ENCODE measurements at regions not wholly inside any gene's neighbourhood (a gene's known extent, or its start where the extent isn't known, plus 50 kb on each side); places are given as distances from the start of the nearest gene placed in this dataset.
A peak's percentile ranks its signal among the peaks of the same experiment; 100 is the strongest.

DNA sequence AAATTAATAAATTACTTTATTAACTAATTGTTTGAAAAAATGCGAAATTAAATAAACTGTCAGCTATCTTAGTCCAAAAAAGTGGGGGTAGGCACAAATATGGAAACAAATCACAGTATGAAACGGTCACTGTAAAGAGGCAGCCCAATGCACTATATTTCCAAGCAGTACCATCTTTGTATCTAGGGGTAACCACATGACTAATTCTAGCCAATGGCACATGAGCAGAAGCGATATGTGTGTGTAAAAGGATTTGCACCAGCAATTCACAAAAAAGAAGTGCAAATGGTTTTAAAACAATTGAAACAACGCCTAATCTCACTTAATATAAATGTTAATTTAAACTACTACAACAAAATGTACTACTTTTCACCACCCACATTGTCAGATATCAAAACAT lies 129.5 kb upstream of the PRNP start:
- DNase-seq (ENCODE audit: low read depth): no peak

DNA sequence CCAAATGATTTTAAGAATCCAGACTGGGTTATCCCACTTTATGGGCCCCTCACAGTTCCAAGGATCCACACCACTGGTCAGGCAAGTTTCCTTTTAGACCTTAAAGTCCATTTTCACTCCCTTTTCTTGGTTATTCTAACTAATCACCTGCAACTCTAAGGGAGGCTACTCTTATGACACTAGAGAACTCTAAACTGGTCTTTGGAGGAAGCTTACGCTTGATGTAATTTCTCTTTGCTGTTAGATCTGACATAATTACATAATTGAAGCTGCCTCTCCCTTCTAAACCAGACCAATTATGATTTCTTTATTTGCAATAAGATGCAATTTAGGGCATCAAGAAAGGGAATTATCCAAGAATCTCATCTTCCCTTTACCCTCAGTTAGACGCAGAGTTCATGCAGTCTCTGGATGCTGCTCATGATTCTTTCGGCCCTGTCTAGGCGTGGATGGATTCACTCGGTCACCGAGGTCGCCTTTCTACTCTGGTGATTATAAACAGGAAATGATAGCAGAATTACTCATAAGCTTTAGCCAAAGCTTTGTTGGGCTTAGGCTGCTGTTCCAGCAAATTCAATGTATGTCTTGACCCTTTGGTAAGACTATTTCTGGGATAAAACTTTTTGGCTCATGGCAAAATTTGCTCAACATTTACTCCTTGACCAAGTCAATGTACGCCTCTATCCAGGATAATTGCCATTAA lies 130.9 kb upstream of the PRNP start:
- peak; percentile 93 for DNase-seq (ENCODE audit: low read depth)

DNA sequence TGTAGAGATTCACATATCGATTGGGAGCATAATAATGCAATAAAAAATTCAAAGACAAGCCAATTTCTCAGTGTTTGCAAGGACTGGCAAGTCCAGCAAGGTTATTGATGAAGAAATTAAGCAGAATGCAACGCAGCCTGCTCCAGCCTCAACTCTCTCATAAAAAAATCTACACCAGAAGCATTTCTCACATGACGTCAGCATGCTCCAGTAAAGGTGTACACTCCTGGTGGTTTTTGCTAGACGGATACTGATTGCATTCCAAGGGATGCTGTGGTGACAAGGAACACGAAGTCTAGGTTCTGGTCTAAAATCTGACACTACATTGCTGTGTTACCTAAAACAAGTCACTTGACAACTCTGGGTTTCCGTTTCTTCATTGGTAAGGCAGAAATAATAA lies 131.9 kb upstream of the PRNP start:
- no peak for DNase-seq (ENCODE audit: low read depth)

DNA sequence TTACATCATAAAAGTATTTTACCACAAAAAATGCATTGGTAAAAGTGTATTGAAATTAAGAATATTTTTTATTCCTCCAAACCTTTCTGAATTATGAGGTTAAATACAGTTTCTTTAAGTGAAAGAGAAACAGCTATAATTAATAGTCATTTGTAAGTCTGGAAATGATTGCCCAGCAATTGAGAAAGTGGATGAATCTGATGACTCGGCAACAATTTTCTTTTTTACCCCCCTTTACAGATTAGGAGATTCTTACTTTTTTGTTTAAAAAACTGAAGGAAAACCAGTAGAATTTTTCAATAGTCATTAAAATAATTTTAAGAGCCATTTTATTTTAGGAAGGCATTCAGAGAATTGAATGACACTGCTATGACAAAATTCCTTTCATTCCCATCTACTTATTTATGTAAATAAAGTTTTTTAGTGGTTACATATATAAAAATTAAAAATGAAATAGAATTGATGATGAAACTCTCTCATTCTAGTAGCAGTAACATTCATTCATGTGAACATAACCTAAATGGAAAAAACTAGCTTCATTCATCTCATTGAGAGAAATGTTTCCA lies 134.1 kb upstream of the PRNP start:
- peak; percentile 28 for DNase-seq (ENCODE audit: low read depth)

DNA sequence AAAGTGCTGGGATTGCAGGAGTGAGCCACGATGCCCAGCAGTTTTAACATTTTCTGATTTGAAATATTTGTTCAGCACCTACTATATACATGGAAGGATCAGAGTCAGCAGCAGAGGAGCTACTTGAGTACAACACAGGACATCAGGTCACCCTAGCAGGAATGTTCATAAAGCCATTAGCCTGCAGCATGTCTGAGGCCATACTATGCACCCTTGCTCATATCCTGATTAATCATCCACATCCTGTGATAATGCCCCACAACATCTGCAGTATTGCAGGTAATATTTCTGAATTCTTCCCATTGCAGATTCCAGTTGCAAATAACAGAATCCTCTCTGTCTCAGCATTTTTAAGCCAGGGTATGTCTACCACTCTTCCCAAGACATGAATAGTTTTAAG lies 135.5 kb upstream of the PRNP start:
- peak; percentile 93 for DNase-seq (ENCODE audit: low read depth)

DNA sequence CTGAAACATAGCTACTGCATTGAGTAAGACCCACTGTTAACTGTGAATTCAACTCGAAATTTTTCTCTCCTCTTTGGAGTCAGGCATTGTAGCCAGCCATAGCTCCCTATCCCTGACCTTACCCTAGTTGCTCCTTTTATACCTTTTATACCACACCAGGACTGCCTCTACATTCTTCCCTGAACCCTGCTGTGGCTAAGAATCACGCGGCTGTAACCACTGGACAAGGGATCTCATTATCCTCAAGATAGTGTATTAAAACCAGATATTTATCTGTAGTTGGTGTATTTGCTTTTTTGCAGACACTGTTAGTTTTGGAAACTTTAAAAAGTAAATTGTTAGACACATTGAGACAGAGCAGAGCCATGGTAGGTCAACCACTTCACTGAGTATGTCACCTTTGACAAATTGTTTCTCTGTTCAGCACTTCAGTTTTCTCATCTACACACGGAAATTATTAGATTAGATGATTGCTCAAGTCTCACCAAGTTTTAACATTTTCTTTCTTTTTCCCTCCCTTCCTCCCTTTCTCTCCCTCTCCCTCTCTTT lies 136.5 kb upstream of the PRNP start:
- no peak for DNase-seq (ENCODE audit: low read depth)

DNA sequence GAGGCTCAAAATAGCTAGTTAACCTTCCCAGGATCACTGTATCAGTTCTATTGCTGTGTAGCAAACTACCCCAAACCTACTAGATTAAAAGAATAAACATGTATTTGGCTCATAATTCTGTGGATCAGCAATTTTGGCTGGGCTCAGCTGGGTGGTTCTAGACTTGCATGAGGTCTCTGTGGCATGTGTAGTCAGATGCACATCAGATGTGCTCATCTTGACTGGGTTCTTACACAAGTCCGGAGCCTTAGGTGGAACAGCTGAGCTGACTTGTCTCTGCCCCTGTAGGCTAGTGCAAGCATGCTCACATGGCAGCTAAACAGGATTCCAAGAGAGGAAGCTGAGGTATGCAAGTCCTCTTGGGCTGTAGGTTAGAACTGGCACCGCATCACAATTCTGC lies 137.7 kb upstream of the PRNP start:
- no peak for DNase-seq (ENCODE audit: low read depth)

DNA sequence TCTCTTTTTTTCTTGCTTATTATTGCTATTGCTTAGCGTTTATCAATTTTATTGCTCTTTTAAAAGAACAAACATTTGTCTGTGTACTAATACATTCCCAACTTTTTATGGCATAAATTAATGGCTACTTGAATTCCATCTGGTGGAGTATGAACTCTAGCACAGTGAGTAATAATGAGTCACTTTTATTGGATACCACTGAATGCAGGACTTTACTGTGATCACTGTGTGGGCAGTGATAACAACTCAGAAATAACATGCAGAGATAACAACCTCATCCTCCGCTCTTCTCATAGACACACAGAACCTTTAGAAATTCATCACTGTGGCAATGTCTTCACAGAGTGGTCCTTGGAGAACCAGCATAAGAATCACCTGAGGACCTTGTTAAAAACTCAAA lies 139.5 kb upstream of the PRNP start:
- peak; percentile 95 for DNase-seq (ENCODE audit: low read depth)

DNA sequence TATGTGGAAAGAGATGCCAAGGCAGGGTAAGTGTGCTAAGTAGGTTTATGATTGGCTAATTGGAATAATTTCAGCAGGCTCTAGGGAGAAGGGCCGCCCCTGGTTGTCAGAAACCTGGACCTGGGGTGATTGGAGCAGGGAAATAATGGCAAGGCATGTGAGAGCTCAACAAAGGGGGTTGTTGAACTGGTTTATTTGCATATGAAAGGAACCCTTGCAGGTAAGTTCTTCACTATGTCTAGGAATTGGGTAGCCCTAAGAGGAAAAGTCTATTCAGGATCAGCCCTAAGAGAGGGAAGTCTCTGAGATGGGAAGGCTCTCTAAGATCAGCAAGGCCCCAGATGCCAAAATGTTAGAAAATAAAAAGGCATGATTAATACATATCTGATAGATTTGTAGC lies 139.9 kb upstream of the PRNP start:
- DNase-seq (ENCODE audit: low read depth): no peak

DNA sequence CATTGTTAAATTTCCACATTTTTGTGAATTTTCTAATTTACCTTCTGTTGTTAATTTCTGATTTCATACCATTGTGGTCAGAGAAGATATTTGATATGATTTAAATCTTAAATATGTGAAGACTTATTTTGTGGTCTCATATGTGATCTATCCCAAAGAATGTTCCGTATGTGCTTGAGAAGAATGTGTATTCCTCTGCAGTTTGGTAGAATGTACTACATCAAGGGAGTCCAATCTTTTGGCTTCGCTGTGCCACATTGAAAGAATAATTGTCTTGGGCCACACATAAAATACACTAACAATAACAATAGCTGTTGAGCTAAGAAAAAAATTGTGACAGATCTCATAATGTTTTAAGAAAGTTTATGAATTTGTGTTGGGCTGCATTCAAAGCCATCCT lies 140.7 kb upstream of the PRNP start:
- peak; percentile 23 for DNase-seq (ENCODE audit: low read depth)

DNA sequence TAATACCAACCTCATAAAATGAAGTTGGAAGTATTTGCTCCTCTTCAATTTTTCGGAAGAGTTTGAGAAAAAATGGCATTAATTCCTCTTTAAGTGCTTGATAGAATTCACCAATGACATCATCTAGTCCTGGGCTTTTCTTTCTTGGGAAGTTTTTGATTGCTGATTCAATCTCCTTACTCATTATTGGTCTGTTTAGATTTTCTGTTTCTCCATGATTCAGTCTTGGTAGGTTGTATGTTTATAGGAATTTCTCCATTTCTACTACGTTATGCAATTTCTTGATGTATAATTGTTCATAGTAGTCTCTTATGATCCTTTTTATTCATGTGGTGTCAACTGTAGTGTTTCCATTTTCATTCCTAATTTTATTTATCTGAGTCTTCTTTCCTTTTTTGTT lies 141.5 kb upstream of the PRNP start:
- DNase-seq (ENCODE audit: low read depth): peak; percentile 91

DNA sequence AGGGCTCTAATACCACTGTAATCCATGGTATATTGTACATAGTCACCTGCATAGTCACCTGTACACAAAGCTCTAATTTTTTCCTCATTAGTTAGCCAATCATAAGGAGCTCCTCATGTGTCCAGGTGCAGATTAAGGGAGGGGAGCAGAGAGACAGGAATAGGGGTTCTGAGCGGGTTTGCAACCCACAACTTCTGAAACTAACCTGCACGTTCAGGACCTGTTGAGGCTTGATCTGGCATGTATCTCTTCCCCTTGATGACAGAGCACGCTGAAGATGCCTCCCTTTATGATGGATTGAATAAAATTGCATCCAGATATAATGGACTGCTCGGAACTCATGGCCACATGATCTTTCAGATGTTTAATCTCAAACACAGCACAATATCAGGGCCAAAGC lies 144.0 kb upstream of the PRNP start:
- DNase-seq (ENCODE audit: low read depth): no peak

DNA sequence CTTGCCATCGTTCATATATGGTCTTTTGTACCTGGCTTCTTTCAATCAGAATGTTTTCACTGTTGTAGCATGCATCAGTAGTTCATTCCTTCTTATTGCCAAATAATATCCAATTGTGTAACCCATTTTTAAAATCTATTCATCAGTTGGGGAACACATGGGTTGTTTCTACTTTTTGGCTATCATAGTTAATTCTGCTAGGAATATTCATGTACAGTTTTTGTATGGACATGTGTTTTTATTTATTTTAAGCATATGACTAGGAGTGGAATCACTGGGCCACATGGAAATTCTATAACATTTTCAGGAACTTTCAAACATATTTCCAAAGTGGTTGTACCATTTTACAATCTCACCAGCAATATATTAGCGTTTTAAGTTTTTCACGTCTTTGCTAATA lies 151.9 kb upstream of the PRNP start:
- DNase-seq (ENCODE audit: low read depth): no peak

DNA sequence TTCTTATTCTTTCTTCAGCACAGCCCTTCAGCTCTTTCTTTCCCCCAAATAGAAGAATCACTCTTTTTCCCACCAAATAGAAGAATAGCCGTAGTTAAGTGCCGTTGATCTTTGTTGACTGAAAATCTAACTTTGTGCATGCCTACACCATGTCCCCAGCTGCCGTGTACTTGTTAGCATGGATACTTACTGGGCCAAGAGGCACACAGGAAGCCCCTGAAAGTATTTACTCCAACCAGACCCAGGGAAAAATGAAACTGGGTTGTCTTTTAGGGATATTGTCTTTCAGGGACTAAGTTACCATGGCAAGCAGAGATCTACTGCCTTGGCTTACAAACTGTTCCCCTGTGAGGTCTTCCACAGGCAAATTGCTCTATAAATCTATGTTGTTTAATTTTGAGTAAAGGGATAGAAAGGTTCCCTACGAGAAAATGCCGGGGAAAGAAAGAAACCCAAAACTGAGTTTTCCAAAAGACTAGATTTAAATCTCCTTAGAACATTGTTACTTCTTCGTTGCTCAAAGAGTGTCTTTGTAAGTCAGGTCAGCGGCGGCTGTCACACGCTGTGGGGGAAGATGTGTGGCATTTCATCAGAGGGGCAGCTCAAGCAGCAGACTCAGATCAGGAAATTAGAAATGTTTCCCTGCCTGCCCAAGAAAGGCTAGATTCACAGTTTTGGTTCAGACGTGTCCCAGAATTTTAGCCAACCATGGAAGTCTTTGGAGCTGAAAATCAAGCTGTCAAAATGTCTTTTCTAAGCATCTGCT lies 152.7 kb upstream of the PRNP start:
- no peak for DNase-seq (ENCODE audit: low read depth)

DNA sequence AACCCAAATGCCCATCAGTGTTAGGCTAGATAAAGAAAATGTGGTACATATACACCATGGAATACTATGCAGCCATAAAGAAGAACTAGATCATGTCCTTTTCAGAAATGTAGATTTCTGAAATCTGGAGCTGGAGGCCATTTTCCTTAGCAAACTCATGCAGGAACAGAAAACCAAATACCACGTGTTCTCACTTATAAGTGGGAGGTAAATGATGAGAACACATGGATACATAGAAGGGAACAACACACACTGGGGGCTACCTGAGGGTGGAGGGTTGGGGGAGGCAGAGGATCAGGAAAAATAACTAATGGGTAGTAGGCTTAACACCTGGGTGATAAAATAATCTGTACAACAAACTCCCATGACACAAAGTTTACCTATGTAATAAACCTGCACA lies 153.5 kb upstream of the PRNP start:
- no peak for DNase-seq (ENCODE audit: low read depth)

DNA sequence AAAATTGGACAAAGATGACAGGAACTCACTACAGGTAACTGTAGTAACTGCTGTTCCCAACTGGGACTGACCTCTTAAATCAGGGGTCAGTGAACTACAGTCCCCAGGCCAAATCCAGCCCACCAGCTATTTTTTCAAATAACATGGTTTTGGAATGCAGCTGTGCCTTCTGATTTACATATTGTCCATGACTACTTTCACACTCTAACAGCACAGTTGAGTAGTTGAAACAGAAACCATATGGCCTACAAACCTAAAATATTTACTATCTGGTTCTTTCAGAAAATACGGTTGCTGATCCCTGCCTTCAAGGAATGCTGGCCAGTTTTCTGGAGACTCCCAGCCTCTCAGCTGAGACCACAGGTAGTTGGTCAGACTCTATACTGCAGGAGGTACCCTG lies 161.5 kb upstream of the PRNP start:
- DNase-seq (ENCODE audit: low read depth): no peak

DNA sequence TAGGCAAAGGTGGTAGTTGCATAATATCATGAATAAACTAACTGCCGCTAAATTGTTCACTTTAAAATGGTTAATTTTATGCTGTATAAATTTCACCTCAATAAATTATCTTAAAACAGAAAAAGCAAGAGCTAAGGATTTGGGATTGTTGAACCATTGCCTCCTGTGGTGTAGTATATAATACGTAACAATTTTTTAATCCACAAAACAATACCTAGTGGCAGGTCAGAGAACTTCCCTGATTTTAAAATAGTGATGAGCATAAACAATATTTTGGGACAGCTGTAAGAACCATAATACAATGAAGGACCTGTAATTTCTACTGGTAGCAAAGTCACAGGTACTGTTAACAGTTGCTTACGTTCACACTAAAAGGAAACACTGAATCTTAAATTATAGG lies 161.9 kb upstream of the PRNP start:
- no peak for DNase-seq (ENCODE audit: low read depth)

DNA sequence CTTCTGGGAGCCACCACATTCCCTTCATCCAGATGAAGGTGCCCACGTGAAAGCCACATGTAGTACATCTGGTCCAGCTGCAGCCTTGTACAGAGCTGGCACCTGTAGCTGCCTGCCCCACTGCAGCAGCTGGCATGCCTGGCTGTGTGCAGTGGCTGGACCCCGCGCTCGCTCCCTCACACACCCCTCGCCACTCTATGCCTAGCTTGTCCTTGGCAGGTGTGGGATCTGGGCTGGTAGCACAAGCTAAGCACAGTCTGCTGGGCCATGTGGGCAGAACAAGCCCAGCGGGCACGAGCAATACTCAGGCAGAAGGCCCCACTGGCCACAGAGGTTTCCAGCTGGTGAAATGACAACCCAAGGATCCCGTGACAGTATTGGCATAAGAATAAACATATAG lies 163.9 kb upstream of the PRNP start:
- no peak for DNase-seq (ENCODE audit: low read depth)

DNA sequence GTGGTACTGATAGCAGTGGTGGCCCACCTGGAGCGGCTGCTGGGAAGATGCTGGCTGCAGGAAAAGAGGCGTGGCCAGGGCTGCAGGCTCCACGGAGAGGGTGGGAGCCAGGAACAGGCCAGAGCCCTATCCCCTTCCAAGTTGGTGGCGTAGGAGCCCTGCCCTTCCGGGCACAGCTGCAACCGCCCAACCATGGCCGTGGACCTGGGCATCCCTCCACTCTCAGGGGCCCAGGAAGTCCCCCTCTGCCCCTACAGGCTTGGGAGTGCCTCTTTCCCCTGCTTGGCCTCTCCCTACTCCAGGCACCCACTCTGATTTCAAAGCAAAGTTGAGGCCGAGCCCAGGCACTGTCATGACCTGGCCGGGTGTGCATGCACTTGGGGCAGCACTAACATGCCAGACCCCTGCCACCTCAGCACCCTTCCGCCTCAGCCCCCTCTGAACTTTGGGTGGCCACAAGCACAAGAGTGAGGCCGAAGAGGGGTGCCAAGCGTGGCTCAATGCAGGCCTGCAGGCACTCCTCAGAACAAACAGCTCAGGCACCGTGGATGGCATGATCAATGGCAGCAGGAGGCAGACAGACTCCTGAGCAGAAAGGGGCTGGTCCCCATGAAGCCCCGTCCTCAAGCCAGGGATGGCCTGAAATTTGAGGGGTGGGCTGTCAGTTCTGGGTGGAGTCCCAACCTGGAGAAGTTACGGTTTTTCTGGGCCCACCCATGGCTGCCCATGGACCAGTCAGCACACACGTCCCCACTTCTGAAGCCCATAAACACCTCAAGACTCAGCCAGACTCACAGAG lies 164.9 kb upstream of the PRNP start:
- DNase-seq (ENCODE audit: low read depth): no peak

DNA sequence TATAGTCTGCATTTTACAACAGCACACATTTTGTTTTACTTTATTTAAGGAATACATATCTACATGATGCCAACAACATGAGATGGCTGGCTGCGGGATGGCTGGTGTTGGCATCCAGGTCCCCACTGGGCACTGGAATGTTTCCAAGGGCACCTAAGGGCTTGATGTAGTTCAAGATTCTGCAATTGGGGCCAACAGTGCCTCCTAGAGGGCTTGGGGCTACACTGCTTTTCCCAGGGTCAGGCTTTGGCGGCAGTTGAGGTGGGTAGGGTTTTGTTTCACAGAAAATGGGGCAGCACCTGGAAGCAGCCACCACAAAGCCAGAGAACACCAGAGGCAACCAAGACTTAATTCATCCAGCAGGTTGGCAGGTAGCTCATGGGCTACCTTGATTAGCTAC lies 166.7 kb upstream of the PRNP start:
- no peak for DNase-seq (ENCODE audit: low read depth)

DNA sequence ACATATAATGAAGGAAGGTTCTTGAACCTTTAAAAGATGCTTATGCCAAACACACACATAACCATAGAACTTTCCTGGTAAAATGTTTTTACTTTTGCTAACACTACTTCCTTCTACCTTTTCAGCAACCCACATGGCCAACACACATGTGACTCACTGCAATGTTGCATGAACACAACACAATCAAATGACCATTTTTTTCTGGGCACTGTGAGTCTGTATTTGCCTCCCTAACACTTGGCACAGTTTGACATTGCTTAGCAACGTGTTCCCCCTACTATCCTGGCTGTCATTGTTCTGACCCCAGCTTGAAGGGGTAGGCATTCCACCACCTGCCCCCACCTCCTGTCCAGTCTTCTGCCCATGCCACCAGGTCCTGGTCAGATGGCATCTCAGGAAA lies 169.4 kb upstream of the PRNP start:
- no peak for DNase-seq (ENCODE audit: low read depth)

DNA sequence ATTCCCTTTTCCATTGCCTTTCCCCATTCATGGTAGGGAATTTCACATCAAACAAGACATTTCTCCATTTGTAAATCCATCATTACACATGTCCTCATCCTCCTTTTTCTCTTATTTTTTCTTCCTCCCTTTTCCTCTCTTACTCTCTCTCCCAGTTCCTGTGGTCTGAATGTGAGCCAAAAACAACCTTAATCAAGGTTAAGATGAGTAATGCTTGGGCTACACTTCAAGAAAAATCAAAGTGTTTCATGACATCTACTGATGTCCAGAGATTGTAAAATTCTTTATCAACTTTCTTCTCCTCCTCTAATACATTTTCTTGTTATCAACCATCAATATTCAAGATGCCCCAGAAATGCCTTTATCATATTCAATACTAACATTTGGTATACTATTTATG lies 172.5 kb upstream of the PRNP start:
- DNase-seq (ENCODE audit: low read depth): peak; percentile 90
